ENCODE measurements at regions not wholly inside any gene's neighbourhood (a gene's known extent, or its start where the extent isn't known, plus 50 kb on each side); places are given as distances from the start of the nearest gene placed in this dataset.

DNA sequence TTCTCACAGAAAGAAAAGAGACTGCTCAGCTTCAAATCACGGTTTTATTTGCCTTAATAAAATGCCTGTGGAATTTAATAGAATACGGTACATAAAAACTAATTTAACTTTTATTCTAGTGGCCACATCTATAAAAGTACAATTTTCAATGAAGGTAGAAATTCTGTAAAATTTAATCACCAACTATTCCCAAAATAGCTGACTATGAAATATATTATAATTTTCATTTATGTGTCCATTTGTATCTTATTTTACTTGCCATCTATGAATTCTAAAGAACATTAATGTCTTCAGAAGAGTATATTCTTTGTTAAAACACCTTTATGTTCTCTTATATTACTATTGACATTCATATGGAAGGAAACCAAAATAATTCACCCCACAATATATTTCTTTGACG lies 192.6 kb downstream of the BTBD3 start (continued):
- TF ChIP-seq, protein P1, sequence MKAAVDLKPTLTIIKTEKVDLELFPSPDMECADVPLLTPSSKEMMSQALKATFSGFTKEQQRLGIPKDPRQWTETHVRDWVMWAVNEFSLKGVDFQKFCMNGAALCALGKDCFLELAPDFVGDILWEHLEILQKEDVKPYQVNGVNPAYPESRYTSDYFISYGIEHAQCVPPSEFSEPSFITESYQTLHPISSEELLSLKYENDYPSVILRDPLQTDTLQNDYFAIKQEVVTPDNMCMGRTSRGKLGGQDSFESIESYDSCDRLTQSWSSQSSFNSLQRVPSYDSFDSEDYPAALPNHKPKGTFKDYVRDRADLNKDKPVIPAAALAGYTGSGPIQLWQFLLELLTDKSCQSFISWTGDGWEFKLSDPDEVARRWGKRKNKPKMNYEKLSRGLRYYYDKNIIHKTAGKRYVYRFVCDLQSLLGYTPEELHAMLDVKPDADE (conservative IDR thresholded peaks at IDR 0.05; ENCODE audit: control insufficient read depth, low read depth, low read length), result no peak
- TF ChIP-seq KAT7 (CRISPR knock-in tag; IDR thresholded peaks at IDR 0.05; ENCODE audit: borderline replicate concordance), result no peak
- no peak for TF ChIP-seq U2AF2 (optimal IDR thresholded peaks at IDR 0.05; ENCODE audit: low read depth, low read length)
- no peak for TF ChIP-seq ZNF766 (CRISPR knock-in tag; conservative IDR thresholded peaks at IDR 0.05)

DNA sequence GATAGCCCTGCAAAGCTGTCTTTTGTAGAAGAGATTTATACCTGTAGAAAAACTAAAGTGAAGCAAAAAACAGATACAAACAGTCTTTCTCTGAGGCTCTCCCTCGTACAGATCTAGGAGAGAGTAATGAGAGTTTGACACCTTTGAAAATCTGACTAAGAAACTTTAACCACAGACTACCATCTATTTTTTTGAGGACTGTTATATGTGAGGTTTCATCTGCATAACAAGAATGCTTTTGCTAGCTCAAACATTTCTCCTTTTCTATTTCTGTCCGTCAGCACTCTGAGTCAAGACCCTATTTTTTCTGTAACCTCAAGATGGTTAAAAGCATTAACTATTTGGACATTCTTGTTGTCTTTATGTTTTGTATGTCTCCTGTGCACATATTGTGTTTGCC lies 193.0 kb downstream of the BTBD3 start:
- Histone ChIP-seq H3K4me1 (replicated peaks in 1 of 2; ENCODE audit: control insufficient read depth in 2 of 2, insufficient read depth in 2 of 2, low read length in 2 of 2) (no peaks in the 10 kb centered on the region), H3K36me3 (ENCODE audit: control insufficient read depth, insufficient read depth, low read length) (no peaks in the 10 kb centered on the region), H2AFZ (ENCODE audit: low read depth, low read length) (no peak overlapping the region), H3K9me1 (ENCODE audit: control insufficient read depth, insufficient read depth, low read length) (no peaks in the 10 kb centered on the region), H3K4me2 (ENCODE audit: insufficient read depth, low read length) (no peak overlapping the region), H3K27ac (ENCODE audit: extremely low read depth, low read depth, low read length) (no peak overlapping the region), H3K9ac (ENCODE audit: insufficient read depth in 1 of 2, low read depth in 2 of 2, low read length in 2 of 2) (no peak overlapping the region), H4K20me1 (replicated peaks; ENCODE audit: control insufficient read depth, insufficient read depth, low read length) (no peaks in the 10 kb centered on the region), H3K79me2 (ENCODE audit: control insufficient read depth, insufficient read depth, low read length) (no peaks in the 10 kb centered on the region), H3K9me3 (replicated peaks; ENCODE audit: control insufficient read depth, insufficient read depth, low read depth, low read length) (no peaks in the 10 kb centered on the region), H3K27me3 (ENCODE audit: control insufficient read depth in 2 of 2, insufficient read depth in 2 of 2, low read length in 2 of 2) (no peaks in the 10 kb centered on the region), H3K4me3 (no peak overlapping the region)
- ATAC-seq (no peak), FAIRE-seq (no peak), DNase-seq (ENCODE audit: extremely low read depth in 1 of 4, low spot score in 3 of 4) (no peak)
- POLR2A ChIA-PET, result no interaction called here
- WGBS (ENCODE audit: insufficient coverage, low coverage, missing lambda C conversion rate), result 0% methylated on average over 2 of the region's 2 CpGs
- CTCF ChIA-PET (ENCODE audit: low intra/inter-chr PET ratio), result no interaction called here
- intact Hi-C loops (cut with micrococcal nuclease), result no loop called here
- in situ Hi-C loops (cut with MboI), result no loop called here
- no peak for TF ChIP-seq ZNF830 (CRISPR knock-in tag; IDR thresholded peaks at IDR 0.05)
- TF ChIP-seq ZNF785 (CRISPR knock-in tag; IDR thresholded peaks at IDR 0.05), result no peak
- TF ChIP-seq PATZ1 (CRISPR knock-in tag; IDR thresholded peaks at IDR 0.05; ENCODE audit: borderline replicate concordance), result no peak
- no peak for TF ChIP-seq TCF7L2 (IDR thresholded peaks at IDR 0.05; ENCODE audit: low read depth, low read length)
- TF ChIP-seq, protein P2, sequence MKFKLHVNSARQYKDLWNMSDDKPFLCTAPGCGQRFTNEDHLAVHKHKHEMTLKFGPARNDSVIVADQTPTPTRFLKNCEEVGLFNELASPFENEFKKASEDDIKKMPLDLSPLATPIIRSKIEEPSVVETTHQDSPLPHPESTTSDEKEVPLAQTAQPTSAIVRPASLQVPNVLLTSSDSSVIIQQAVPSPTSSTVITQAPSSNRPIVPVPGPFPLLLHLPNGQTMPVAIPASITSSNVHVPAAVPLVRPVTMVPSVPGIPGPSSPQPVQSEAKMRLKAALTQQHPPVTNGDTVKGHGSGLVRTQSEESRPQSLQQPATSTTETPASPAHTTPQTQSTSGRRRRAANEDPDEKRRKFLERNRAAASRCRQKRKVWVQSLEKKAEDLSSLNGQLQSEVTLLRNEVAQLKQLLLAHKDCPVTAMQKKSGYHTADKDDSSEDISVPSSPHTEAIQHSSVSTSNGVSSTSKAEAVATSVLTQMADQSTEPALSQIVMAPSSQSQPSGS (CRISPR knock-in tag; IDR thresholded peaks at IDR 0.05), result no peak
- no TSS peak for BruUV-seq (replicated peaks)
